ENCODE measurements at regions not wholly inside any gene's neighbourhood (a gene's known extent, or its start where the extent isn't known, plus 50 kb on each side); places are given as distances from the start of the nearest gene placed in this dataset.

GRCh38 chr5:104385906-104386305 lies 823.3 kb upstream of the NUDT12 start:
- no peak for TF ChIP-seq EZH2 (IDR thresholded peaks at IDR 0.05; ENCODE audit: borderline replicate concordance, low read length)
- no peak for TF ChIP-seq CTCF (IDR thresholded peaks at IDR 0.05; ENCODE audit: low read length)
- H2AFZ ChIP-seq (ENCODE audit: low read length), result no peak overlapping the region; the same call in 1 of the 2 replicates
- H3K36me3 ChIP-seq (ENCODE audit: insufficient read depth, low read length), result no peaks in the 10 kb centered on the region
- H3K4me3 ChIP-seq (ENCODE audit: low read depth, low read length, poor library complexity, severe bottlenecking), result no peak overlapping the region
- H3K4me2 ChIP-seq (ENCODE audit: low read length), result no peak overlapping the region
- H3K27ac ChIP-seq (ENCODE audit: low read depth, low read length, poor library complexity, severe bottlenecking), result no peak overlapping the region
- H3K9me2 ChIP-seq (ENCODE audit: low read depth, low read length), result no peaks in the 10 kb centered on the region
- H3K4me1 ChIP-seq (ENCODE audit: insufficient read depth, low read length, severe bottlenecking), result peaks cover 12% of the 10 kb centered on the region
- no peak overlapping the region for H3K9ac ChIP-seq (ENCODE audit: low read length)
- H3F3A ChIP-seq (ENCODE audit: insufficient read depth, low read length), result no peaks in the 10 kb centered on the region
- H3K9me3 ChIP-seq (ENCODE audit: low read length), result no peaks in the 10 kb centered on the region
- no peaks in the 10 kb centered on the region for H4K20me1 ChIP-seq (ENCODE audit: insufficient read depth, low read length)
- no peaks in the 10 kb centered on the region for H3K27me3 ChIP-seq (ENCODE audit: insufficient read depth, low read length)
- H3K79me2 ChIP-seq (ENCODE audit: insufficient read depth, low read length), result no peaks in the 10 kb centered on the region

GRCh38 chr5:104375345-104375744 lies 812.8 kb upstream of the NUDT12 start:
- H3K27ac ChIP-seq (ENCODE audit: low read depth, low read length, poor library complexity, severe bottlenecking), result no peak overlapping the region
- H3K9me2 ChIP-seq (ENCODE audit: low read depth, low read length), result no peaks in the 10 kb centered on the region
- no peak overlapping the region for H2AFZ ChIP-seq (ENCODE audit: low read length)
- no peaks in the 10 kb centered on the region for H3K27me3 ChIP-seq (ENCODE audit: insufficient read depth, low read length)
- H3K36me3 ChIP-seq (ENCODE audit: insufficient read depth, low read length), result no peaks in the 10 kb centered on the region
- H3F3A ChIP-seq (ENCODE audit: insufficient read depth, low read length), result no peaks in the 10 kb centered on the region
- H3K4me3 ChIP-seq (ENCODE audit: low read depth, low read length, poor library complexity, severe bottlenecking), result no peak overlapping the region
- TF ChIP-seq CTCF (IDR thresholded peaks at IDR 0.05; ENCODE audit: low read length) (no peak), EZH2 (IDR thresholded peaks at IDR 0.05; ENCODE audit: borderline replicate concordance, low read length) (no peak)
- no peaks in the 10 kb centered on the region for H3K79me2 ChIP-seq (ENCODE audit: insufficient read depth, low read length)
- no peaks in the 10 kb centered on the region for H4K20me1 ChIP-seq (ENCODE audit: insufficient read depth, low read length)
- H3K9ac ChIP-seq (ENCODE audit: low read length), result no peak overlapping the region
- H3K9me3 ChIP-seq (ENCODE audit: low read length), result no peaks in the 10 kb centered on the region
- peaks cover 39% of the 10 kb centered on the region for H3K4me1 ChIP-seq (ENCODE audit: insufficient read depth, low read length, severe bottlenecking)
- H3K4me2 ChIP-seq (ENCODE audit: low read length), result no peak overlapping the region

GRCh38 chr5:104372796-104373195 lies 810.2 kb upstream of the NUDT12 start:
- Histone ChIP-seq H3K9me2 (ENCODE audit: low read depth, low read length) (no peaks in the 10 kb centered on the region), H4K20me1 (ENCODE audit: insufficient read depth, low read length) (no peaks in the 10 kb centered on the region), H3K27me3 (ENCODE audit: insufficient read depth, low read length) (no peaks in the 10 kb centered on the region), H3K9me3 (ENCODE audit: low read length) (no peaks in the 10 kb centered on the region), H3K79me2 (ENCODE audit: insufficient read depth, low read length) (no peaks in the 10 kb centered on the region), H3F3A (ENCODE audit: insufficient read depth, low read length) (no peaks in the 10 kb centered on the region), H3K9ac (ENCODE audit: low read length) (no peak overlapping the region), H3K4me1 (ENCODE audit: insufficient read depth, low read length, severe bottlenecking) (peaks cover 48% of the 10 kb centered on the region), H3K27ac (ENCODE audit: low read depth, low read length, poor library complexity, severe bottlenecking) (peak overlapping the region; percentile 77), H3K4me3 (ENCODE audit: low read depth, low read length, poor library complexity, severe bottlenecking) (no peak overlapping the region), H3K4me2 (ENCODE audit: low read length) (0 out of 2 replicates have a peak overlapping the region, but pooled peaks have one; percentile 14), H2AFZ (ENCODE audit: low read length) (peak overlapping the region; percentile 78), H3K36me3 (ENCODE audit: insufficient read depth, low read length) (no peaks in the 10 kb centered on the region)
- TF ChIP-seq EZH2 (IDR thresholded peaks at IDR 0.05; ENCODE audit: borderline replicate concordance, low read length) (no peak), CTCF (IDR thresholded peaks at IDR 0.05; ENCODE audit: low read length) (no peak)
